ENCODE measurements at regions not wholly inside any gene's neighbourhood (a gene's known extent, or its start where the extent isn't known, plus 50 kb on each side); places are given as distances from the start of the nearest gene placed in this dataset.
"Not testable (repeated sequence)": the region's sequence is repeated elsewhere in the genome, so short reads cannot be mapped to it uniquely, and the experiment has no call there.

GRCh38 chrX:1807301-1807731 is 192.5 kb downstream of the ASMT start:
- Histone ChIP-seq H3K4me3 (no peak overlapping the region), H3K9me3 (peaks cover 4 to 6% of the 10 kb centered on the region in 2 donors), H3K27me3 (peaks cover 0 to 5% of the 10 kb centered on the region in 2 donors), H3K4me1 (no peaks in the 10 kb centered on the region), H3K36me3 (no peaks in the 10 kb centered on the region), H3K27ac (no peak overlapping the region)
- intact Hi-C loops (cut with DNase I; ENCODE audit: low total_unique reads) = no loop called here
- no peak for TF ChIP-seq CTCF (IDR thresholded peaks at IDR 0.05)
- no peak for TF ChIP-seq POLR2A (IDR thresholded peaks at IDR 0.05)
- no peak for TF ChIP-seq POLR2AphosphoS5 (IDR thresholded peaks at IDR 0.05)
- DNase-seq (ENCODE audit: low spot score in 2 of 2) = no peak

- Histone ChIP-seq H3K9me3 (peaks cover 4 to 6% of the 10 kb centered on the region in 2 donors), H3K4me3 (no peak overlapping the region), H3K27ac (no peak overlapping the region), H3K36me3 (no peaks in the 10 kb centered on the region), H3K27me3 (peaks cover 0 to 5% of the 10 kb centered on the region in 2 donors), H3K4me1 (no peaks in the 10 kb centered on the region)
- no peak for DNase-seq (ENCODE audit: low spot score in 2 of 2)
- intact Hi-C loops (cut with DNase I; ENCODE audit: low total_unique reads) = no loop called here
- no peak for TF ChIP-seq POLR2A (IDR thresholded peaks at IDR 0.05)
- no peak for TF ChIP-seq POLR2AphosphoS5 (IDR thresholded peaks at IDR 0.05)
- no peak for TF ChIP-seq CTCF (IDR thresholded peaks at IDR 0.05)
Observed at GRCh38 chrX:1809581-1809980, 194.7 kb downstream of the ASMT start.

GRCh38 chrX:1813809-1814208 is 198.9 kb downstream of the ASMT start:
- intact Hi-C loops (cut with DNase I; ENCODE audit: low total_unique reads) = loop anchor here (5.0 kb wide), 1 partner anchor 108 kb away; no protein-coding TSS in a partner anchor
- no peak overlapping the region for H3K27ac ChIP-seq
- DNase-seq (ENCODE audit: low spot score in 2 of 2) = no peak

GRCh38 chrX:1815456-1816175 is 200.8 kb downstream of the ASMT start:
- H3K36me3 ChIP-seq = no peaks in the 10 kb centered on the region
- TF ChIP-seq POLR2A (IDR thresholded peaks at IDR 0.05) = no peak
- no peak for TF ChIP-seq POLR2AphosphoS5 (IDR thresholded peaks at IDR 0.05)
- TF ChIP-seq CTCF (IDR thresholded peaks at IDR 0.05) = no peak
- DNase-seq (ENCODE audit: low spot score in 2 of 2) = no peak
- no peak overlapping the region for H3K27ac ChIP-seq
- no peaks in the 10 kb centered on the region for H3K27me3 ChIP-seq
- H3K4me1 ChIP-seq = no peaks in the 10 kb centered on the region
- intact Hi-C loops (cut with DNase I; ENCODE audit: low total_unique reads) = no loop called here
- no peak overlapping the region for H3K4me3 ChIP-seq
- peaks cover 0 to 4% of the 10 kb centered on the region in 2 donors for H3K9me3 ChIP-seq

More at GRCh38 chrX:1813809-1814208, 198.9 kb downstream of the ASMT start:
- H3K27me3 ChIP-seq = peaks cover 0 to 5% of the 10 kb centered on the region in 2 donors
- TF ChIP-seq POLR2AphosphoS5 (IDR thresholded peaks at IDR 0.05) (no peak), CTCF (IDR thresholded peaks at IDR 0.05) (no peak), POLR2A (IDR thresholded peaks at IDR 0.05) (no peak)
- H3K9me3 ChIP-seq = peaks cover 4 to 6% of the 10 kb centered on the region in 2 donors
- H3K4me1 ChIP-seq = no peaks in the 10 kb centered on the region
- no peak overlapping the region for H3K4me3 ChIP-seq
- H3K36me3 ChIP-seq = no peaks in the 10 kb centered on the region

- H3K27me3 ChIP-seq; H3K4me1 ChIP-seq; H3K4me3 ChIP-seq; H3K36me3 ChIP-seq; H3K9me3 ChIP-seq; DNase-seq (ENCODE audit: low spot score in 2 of 2); H3K27ac ChIP-seq; intact Hi-C loops (cut with DNase I; ENCODE audit: low total_unique reads): not testable (repeated sequence)
Observed at GRCh38 chrX:1816387-1816982, 201.6 kb downstream of the ASMT start.
